Activated naive CD8-positive, alpha-beta T cell treated with anti-CD3 and anti-CD28 coated beads for 36 hours (primary cell): ENCODE measurements at regions not wholly inside any gene's neighbourhood (a gene's known extent, or its start where the extent isn't known, plus 50 kb on each side); places are given as distances from the start of the nearest gene placed in this dataset.

ENCODE experiments used
- DNase-seq: peaks from one replicate; pipeline ENCODE4 v3.0.0; 2021
- H3K27ac Mint-ChIP-seq: one replicate; pipeline ENCODE4 v1.8.0; 2022; ENCODE audit warnings: mild to moderate bottlenecking, moderate library complexity, mixed read lengths
- H3K27me3 Mint-ChIP-seq: one replicate; pipeline ENCODE4 v1.8.0; 2022; ENCODE audit warnings: mild to moderate bottlenecking, mixed read lengths
- H3K36me3 Mint-ChIP-seq: one replicate; pipeline ENCODE4 v1.8.0; 2021; ENCODE audit warnings: mild to moderate bottlenecking, mixed read lengths
- H3K4me1 Mint-ChIP-seq: one replicate; pipeline ENCODE4 v1.8.0; 2021; ENCODE audit warnings: mixed read lengths
- H3K4me3 Mint-ChIP-seq: one replicate; pipeline ENCODE4 v1.8.0; 2022; ENCODE audit warnings: mild to moderate bottlenecking, moderate library complexity, mixed read lengths
- H3K9me3 Mint-ChIP-seq: one replicate; pipeline ENCODE4 v1.8.0; 2022; ENCODE audit warnings: mixed read lengths

DNA sequence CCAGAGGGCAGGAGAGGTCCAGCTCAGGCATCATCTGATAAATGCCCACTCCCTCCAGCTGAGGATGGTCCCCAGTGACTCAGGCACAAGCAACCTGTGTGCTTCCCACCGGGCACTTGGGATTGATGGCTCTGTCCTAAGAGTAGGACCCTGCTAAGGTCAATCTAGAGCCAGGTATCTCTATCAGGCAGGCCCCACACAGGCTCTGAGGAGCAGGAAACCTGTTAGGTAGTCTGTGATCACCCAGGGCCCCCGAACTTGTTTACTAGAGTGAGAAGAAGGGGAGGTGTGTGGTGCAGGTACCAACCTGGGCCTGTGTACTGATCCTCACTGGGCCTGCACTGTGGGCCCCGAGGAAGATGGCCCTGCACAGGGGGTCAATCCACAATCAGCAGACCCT, 119.6 kb upstream of the FSTL4 start:
- H3K4me3 Mint-ChIP-seq, result no peak overlapping the region
- no peak for DNase-seq
- H3K36me3 Mint-ChIP-seq, result no peaks in the 10 kb centered on the region
- no peaks in the 10 kb centered on the region for H3K27me3 Mint-ChIP-seq
- no peaks in the 10 kb centered on the region for H3K4me1 Mint-ChIP-seq
- H3K9me3 Mint-ChIP-seq, result no peaks in the 10 kb centered on the region
- no peak overlapping the region for H3K27ac Mint-ChIP-seq

DNA sequence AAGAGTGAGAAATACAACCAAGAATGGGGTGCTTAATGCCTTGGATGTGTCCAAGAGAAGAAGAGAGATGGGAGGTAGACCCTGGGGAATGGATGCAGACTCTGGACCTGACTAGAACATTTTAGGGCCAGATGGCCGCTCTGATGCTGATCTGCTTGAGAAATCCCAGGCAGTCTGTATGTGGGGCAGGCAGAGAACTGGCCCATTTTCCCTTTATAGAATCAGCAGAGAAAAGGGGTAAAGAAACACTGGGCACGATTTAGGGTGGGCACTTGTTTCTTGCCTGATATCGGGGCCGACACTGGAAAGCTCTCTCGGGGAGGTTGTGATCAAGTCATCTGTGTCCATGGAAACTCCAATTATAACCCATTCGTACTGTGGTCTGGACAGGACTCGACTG, 118.5 kb upstream of the FSTL4 start:
- H3K27ac Mint-ChIP-seq, result no peak overlapping the region
- H3K36me3 Mint-ChIP-seq, result no peaks in the 10 kb centered on the region
- H3K27me3 Mint-ChIP-seq, result no peaks in the 10 kb centered on the region
- DNase-seq, result no peak
- no peak overlapping the region for H3K4me3 Mint-ChIP-seq
- H3K4me1 Mint-ChIP-seq, result no peaks in the 10 kb centered on the region
- H3K9me3 Mint-ChIP-seq, result no peaks in the 10 kb centered on the region

DNA sequence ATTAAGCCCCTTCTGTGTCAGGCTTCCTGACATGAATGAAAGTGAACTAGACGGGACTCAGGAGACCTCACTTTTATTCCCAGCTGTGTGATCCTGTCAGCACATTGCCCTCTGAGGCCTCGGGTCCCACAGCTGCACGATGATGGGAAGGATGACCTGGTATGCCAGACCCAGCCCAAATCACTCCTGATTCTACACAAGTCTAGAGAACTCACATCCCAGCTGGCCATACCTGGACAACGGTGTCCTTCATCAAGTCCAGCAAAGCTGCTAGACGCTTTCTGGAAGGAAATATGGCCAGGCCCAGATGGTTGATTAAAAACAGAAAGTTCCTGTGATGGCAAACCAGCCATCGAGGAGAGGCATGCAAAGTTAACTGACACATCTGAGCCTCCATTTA, 118.0 kb upstream of the FSTL4 start:
- DNase-seq, result no peak
- Mint-ChIP-seq H3K36me3 (no peaks in the 10 kb centered on the region), H3K27me3 (peaks cover under 1% of the 10 kb centered on the region), H3K4me1 (no peaks in the 10 kb centered on the region), H3K4me3 (no peak overlapping the region), H3K9me3 (no peaks in the 10 kb centered on the region), H3K27ac (no peak overlapping the region)

DNA sequence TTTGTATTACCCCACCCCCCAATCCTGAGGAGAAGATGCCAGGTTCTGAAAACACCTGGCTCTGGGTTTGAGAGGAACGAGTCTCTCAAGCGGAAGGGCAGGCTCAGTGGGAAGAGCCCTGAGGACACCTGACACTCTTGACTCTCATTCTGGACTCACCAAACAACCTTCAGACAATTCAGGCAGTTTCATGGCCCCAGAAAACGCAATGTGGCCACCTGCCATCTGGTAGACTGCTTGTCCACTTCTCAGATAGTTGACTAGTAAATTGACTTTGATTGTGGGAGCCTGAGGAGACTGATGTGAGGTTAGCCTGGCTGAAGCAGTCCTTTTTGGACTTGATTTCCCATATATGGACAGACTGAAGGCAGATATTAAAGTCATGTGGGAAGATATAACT, 117.5 kb upstream of the FSTL4 start:
- no peaks in the 10 kb centered on the region for H3K9me3 Mint-ChIP-seq
- DNase-seq, result no peak
- H3K27ac Mint-ChIP-seq, result no peak overlapping the region
- H3K4me3 Mint-ChIP-seq, result no peak overlapping the region
- H3K36me3 Mint-ChIP-seq, result no peaks in the 10 kb centered on the region
- no peaks in the 10 kb centered on the region for H3K4me1 Mint-ChIP-seq
- H3K27me3 Mint-ChIP-seq, result peaks cover 4% of the 10 kb centered on the region

DNA sequence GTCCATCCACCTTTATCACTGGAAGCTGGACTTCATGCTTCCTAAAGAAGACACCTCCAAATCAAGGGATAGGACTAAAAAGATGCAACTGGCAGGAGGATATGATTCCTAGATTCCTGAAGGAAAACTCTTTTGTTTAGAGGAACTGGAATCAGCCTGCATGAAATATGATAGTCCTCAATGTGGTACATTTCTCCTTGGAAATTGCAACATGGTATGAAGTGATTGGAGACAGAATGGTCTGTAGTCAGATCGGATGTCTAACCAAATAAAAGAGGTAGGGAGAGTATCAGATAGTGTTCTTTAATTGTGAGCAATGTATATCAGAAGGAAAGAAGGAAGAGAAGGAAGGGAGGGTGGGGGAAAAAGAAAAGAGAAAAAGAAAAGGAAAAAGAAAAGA, 116.1 kb upstream of the FSTL4 start:
- H3K27ac Mint-ChIP-seq, result no peak overlapping the region
- no peak for DNase-seq
- H3K27me3 Mint-ChIP-seq, result peaks cover 4% of the 10 kb centered on the region
- no peaks in the 10 kb centered on the region for H3K9me3 Mint-ChIP-seq
- H3K4me3 Mint-ChIP-seq, result no peak overlapping the region
- H3K4me1 Mint-ChIP-seq, result no peaks in the 10 kb centered on the region
- no peaks in the 10 kb centered on the region for H3K36me3 Mint-ChIP-seq

DNA sequence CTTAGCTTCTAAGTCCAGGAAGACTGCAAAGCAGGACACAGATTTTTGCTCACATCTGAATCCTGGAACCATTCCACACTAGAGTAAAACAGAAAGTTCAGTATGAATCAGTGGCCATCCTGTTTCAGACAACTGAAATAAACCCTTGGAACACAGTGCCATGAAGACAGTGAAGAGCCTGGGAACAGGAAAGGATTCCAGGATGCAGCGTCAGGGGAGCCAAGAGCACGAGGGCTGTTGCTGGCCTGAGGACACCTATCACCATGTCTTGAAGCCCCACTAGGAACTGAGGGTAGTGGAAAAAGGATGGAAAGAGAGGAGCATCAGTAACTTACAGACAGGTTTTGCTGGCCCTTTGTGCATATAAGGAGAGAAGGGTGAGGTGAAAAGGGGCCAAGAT, 115.3 kb upstream of the FSTL4 start:
- H3K9me3 Mint-ChIP-seq, result peaks cover 3% of the 10 kb centered on the region
- H3K27me3 Mint-ChIP-seq, result peaks cover 4% of the 10 kb centered on the region
- no peaks in the 10 kb centered on the region for H3K36me3 Mint-ChIP-seq
- H3K4me1 Mint-ChIP-seq, result no peaks in the 10 kb centered on the region
- no peak overlapping the region for H3K4me3 Mint-ChIP-seq
- no peak for DNase-seq
- no peak overlapping the region for H3K27ac Mint-ChIP-seq

DNA sequence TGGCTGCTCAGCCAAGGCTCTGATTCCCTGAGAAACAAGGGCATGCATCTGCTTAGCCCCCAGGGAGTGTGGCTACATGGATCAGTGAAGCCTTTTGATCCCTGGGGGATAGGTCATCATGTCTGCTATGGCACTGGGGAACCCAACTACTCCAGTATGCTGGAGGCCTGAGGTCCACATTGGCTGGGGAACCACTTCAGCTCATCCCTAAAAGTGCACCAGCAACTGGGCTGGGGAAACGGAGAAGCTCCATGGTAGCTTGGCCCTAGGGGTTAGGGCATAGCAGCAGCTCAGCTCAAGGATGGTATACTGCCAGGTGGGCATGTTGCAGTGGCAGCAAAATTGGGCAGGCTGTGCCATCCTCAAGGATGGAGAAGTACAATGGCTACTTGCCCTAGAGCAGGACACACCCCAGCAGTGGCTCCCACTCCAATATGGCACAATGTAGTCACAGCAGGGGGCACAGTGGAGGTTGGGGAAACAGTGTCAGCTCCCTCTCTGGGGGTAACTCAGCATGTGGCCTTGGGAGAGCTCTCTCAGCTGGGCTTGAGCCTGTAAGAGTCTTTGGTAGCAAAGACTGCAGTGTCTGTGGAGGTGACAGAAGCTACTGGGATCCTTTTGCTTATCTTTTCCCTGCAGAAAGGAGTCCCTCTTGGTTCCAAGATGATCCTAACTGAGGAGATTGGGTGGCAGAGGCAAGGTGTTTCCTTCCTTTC, 111.5 kb upstream of the FSTL4 start:
- Mint-ChIP-seq H3K4me1 (no peaks in the 10 kb centered on the region), H3K36me3 (no peaks in the 10 kb centered on the region), H3K4me3 (no peak overlapping the region), H3K27ac (no peak overlapping the region), H3K9me3 (peaks cover 23% of the 10 kb centered on the region), H3K27me3 (peaks cover 4% of the 10 kb centered on the region)
- DNase-seq, result no peak

DNA sequence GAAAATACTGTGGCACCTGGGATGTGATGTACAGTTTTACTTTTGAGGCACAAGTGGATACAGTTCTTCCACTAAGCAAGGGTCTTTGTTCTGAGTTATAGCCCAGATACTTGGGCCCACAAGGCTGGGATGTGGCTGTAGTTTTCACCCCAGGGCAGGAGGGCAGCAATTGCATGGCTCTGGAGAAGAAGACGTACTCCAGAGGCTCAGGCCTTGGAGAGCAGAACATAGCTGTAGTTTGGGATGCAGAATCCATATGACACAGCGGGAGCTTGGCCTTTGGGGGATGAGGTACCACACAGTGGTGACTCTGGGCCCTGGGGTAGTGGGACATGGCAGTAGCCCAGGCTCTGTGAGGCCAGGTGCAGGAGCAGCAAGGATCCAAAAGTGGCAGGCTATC, 110.8 kb upstream of the FSTL4 start:
- H3K4me3 Mint-ChIP-seq, result no peak overlapping the region
- peaks cover 23% of the 10 kb centered on the region for H3K9me3 Mint-ChIP-seq
- no peaks in the 10 kb centered on the region for H3K4me1 Mint-ChIP-seq
- no peak for DNase-seq
- H3K27me3 Mint-ChIP-seq, result peaks cover 9% of the 10 kb centered on the region
- H3K27ac Mint-ChIP-seq, result no peak overlapping the region
- H3K36me3 Mint-ChIP-seq, result no peaks in the 10 kb centered on the region

DNA sequence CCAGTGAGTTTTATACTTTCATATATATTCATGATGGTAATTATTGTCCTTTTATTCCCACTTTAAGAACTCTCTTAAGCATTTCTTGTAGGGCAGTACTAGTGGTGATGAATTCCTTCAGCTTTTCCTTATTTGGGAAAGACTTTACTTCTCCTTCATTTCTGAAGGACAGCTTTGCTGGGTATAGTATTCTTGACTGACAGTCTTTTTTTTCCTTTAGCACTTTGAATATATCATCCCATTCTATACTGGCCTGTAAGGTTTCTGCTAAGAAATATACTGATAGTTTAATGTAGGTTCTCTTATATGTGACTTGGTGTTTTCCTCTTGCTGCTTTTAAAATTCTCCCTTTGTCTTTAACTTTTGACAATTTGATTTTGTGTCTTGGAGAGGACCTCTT, 109.0 kb upstream of the FSTL4 start:
- DNase-seq, result no peak
- peaks cover 23% of the 10 kb centered on the region for H3K9me3 Mint-ChIP-seq
- H3K4me1 Mint-ChIP-seq, result no peaks in the 10 kb centered on the region
- no peaks in the 10 kb centered on the region for H3K36me3 Mint-ChIP-seq
- peaks cover 11% of the 10 kb centered on the region for H3K27me3 Mint-ChIP-seq
- no peak overlapping the region for H3K27ac Mint-ChIP-seq
- no peak overlapping the region for H3K4me3 Mint-ChIP-seq

DNA sequence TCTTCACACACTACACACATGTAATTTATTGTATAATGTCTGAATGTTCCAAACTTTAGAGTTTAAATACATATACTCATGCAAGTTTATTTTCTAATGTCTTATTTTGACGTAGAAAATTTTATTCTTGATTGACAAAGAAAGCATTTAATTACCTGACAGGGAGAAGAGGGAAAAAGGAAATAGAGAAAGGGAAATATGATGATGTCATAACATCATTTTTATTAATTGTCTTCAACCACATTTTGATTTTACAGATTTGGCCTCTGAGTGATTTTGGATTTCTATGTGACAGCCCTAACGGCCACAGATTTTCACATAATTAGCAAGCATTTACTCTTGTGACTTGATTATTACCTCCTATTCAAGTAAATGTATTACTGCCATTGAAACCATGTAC, 106.1 kb upstream of the FSTL4 start:
- no peak overlapping the region for H3K27ac Mint-ChIP-seq
- no peaks in the 10 kb centered on the region for H3K4me1 Mint-ChIP-seq
- H3K36me3 Mint-ChIP-seq, result no peaks in the 10 kb centered on the region
- H3K9me3 Mint-ChIP-seq, result peaks cover 23% of the 10 kb centered on the region
- H3K27me3 Mint-ChIP-seq, result peaks cover 7% of the 10 kb centered on the region
- no peak overlapping the region for H3K4me3 Mint-ChIP-seq
- DNase-seq, result no peak

DNA sequence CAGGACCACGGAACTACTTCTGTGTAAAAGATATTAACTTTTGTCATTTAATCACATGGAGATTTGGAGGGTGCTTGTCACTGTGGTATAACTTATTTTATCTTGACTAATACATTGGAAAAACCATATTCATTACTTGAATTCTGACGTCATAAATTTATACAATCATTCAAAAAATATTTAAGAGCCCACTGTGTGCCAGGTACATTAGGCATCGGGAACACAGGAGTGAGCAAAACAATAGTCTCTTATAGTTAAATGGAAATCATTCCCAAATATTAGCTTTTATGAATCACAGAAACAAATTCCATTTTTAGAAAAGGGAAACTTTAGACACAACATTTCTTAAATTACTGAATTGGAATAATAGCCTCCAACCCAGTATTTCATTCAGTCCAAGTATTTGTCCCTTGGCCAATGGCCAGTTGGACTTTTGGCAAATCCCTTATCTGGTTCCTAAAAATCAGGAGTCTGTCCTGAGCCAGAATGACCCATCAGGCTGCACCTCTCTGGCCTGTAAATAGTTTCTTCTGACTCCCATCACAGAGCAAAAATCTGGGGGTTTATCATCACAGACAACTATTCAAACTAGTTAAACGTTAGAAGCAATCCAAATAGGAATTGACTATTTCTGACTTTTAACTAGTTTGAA, 104.3 kb upstream of the FSTL4 start:
- no peaks in the 10 kb centered on the region for H3K4me1 Mint-ChIP-seq
- no peak for DNase-seq
- H3K27me3 Mint-ChIP-seq, result peaks cover 7% of the 10 kb centered on the region
- H3K36me3 Mint-ChIP-seq, result no peaks in the 10 kb centered on the region
- no peak overlapping the region for H3K27ac Mint-ChIP-seq
- H3K9me3 Mint-ChIP-seq, result peaks cover 10% of the 10 kb centered on the region
- no peak overlapping the region for H3K4me3 Mint-ChIP-seq

DNA sequence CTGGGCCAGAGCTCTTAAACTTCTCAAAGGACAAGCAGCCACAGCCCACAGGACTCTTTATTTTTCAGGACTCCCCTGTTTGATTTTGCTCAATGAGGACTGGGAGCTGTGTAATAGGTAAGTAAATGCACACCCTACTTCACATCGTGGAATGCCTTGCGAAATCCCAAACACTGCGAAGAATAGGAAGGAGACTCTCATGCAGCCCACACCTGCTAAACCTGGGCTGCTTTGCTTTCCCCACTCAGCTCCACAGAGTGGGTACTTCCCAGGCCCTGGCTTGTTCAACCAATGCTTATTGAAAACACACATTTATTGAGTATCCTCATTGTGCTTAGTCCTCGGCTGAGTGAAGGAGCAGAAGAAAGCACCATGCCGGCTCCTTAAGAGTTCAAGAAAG, 103.3 kb upstream of the FSTL4 start:
- peaks cover 4% of the 10 kb centered on the region for H3K9me3 Mint-ChIP-seq
- DNase-seq, result no peak
- no peaks in the 10 kb centered on the region for H3K36me3 Mint-ChIP-seq
- H3K27ac Mint-ChIP-seq, result no peak overlapping the region
- peaks cover 7% of the 10 kb centered on the region for H3K27me3 Mint-ChIP-seq
- H3K4me1 Mint-ChIP-seq, result no peaks in the 10 kb centered on the region
- H3K4me3 Mint-ChIP-seq, result no peak overlapping the region

DNA sequence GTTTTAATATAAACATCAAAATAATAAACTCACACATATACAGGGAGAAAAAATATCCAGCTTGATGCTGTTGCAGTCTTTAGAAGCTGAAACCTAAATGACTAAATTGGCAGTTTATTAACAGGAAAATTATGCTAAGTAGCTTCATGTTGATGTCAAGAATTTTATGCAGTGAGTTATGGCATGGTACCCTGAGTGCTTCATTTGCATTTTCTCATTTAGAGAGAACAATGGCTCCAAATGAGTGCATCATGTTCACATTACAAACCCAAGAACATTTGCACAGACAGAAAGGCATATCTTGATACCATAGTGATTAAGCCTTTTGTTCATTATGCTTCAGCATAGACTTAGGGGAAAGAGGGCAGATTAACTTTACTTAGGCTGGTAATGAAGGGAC, 102.9 kb upstream of the FSTL4 start:
- DNase-seq, result no peak
- H3K9me3 Mint-ChIP-seq, result peaks cover 2% of the 10 kb centered on the region
- no peak overlapping the region for H3K4me3 Mint-ChIP-seq
- peaks cover 7% of the 10 kb centered on the region for H3K27me3 Mint-ChIP-seq
- H3K4me1 Mint-ChIP-seq, result no peaks in the 10 kb centered on the region
- H3K27ac Mint-ChIP-seq, result no peak overlapping the region
- H3K36me3 Mint-ChIP-seq, result no peaks in the 10 kb centered on the region

DNA sequence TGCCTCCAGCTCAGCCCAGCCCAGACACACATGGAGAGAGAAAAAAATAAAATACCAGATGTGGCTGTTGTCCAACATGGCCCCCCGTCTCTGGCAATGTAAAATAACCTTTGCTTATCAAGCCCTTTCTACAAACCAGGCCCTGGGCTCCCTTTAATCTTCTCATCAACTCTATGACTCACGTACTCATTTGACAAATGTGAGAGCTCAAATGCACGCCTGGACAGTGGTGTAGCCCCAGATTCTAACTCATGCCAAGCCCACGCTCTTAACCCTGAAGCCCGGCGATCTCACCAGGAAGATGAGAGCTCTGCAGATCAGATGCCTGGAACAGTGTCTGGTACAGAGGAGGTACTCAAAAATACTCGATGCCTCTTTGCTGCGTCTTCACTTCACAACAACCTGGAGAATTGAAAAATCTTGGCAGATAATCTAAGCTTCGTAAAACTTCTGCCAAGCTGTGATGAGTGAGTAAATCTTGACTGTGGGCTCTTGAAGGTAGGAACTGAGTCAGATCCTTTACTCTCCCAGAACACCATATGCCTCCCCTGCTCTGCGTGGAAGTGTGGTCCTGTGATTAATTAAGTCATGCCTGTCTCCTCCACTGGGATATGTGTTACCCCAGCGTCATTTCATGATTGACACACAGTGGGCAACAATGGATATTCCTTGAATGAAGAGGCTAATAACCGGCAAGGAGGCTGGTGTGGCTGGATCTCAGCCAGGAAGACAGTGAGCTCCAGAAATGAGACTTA, 102.0 kb upstream of the FSTL4 start:
- no peak for DNase-seq
- peaks cover 7% of the 10 kb centered on the region for H3K27me3 Mint-ChIP-seq
- H3K4me3 Mint-ChIP-seq, result no peak overlapping the region
- H3K9me3 Mint-ChIP-seq, result no peaks in the 10 kb centered on the region
- H3K27ac Mint-ChIP-seq, result no peak overlapping the region
- no peaks in the 10 kb centered on the region for H3K4me1 Mint-ChIP-seq
- H3K36me3 Mint-ChIP-seq, result no peaks in the 10 kb centered on the region

DNA sequence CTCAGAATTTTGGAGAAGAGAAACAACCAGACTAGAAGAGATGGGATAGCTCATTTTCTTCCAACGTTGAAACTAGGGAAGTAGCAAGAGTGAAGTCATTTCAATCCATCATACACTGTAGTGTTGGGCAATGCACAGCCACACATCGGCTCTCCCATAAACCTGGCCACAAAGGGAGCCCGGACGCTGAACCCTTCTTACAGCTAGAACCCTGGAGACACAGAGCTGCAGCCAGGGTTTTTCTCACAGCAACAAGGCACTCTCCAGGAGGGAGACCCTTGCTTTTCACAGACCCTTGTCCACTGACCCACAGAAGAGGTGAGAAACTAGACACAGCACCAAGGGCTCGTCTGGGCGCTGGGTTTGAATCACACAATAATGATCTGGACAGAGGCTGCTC, 101.4 kb upstream of the FSTL4 start:
- H3K9me3 Mint-ChIP-seq, result no peaks in the 10 kb centered on the region
- DNase-seq, result no peak
- no peaks in the 10 kb centered on the region for H3K4me1 Mint-ChIP-seq
- H3K27ac Mint-ChIP-seq, result no peak overlapping the region
- H3K27me3 Mint-ChIP-seq, result peaks cover 7% of the 10 kb centered on the region
- H3K36me3 Mint-ChIP-seq, result no peaks in the 10 kb centered on the region
- H3K4me3 Mint-ChIP-seq, result no peak overlapping the region

DNA sequence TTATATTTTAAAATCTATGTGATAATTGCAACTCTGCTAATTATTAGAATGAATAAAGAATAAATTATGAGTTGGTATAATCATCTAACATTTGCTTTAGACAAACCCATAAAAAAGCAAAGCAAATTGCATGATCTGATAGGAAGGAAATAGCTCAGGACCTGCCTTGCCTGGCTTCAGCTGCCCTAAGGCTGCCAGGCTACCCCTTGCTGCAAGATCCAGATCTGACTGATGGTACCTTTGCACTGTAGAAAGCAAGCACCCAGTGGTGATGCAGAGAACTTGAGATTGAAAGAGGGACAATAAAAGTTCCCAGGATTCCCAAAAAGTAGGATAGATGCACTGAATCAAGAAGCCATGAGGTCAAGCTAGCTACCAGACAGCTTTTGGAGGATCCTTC, 100.9 kb upstream of the FSTL4 start:
- Mint-ChIP-seq H3K36me3 (no peaks in the 10 kb centered on the region), H3K27ac (no peak overlapping the region), H3K9me3 (no peaks in the 10 kb centered on the region), H3K27me3 (peaks cover 2% of the 10 kb centered on the region), H3K4me1 (no peaks in the 10 kb centered on the region), H3K4me3 (no peak overlapping the region)
- DNase-seq, result no peak
